ENCODE measurements at regions not wholly inside any gene's neighbourhood (a gene's known extent, or its start where the extent isn't known, plus 50 kb on each side); places are given as distances from the start of the nearest gene placed in this dataset.

DNA sequence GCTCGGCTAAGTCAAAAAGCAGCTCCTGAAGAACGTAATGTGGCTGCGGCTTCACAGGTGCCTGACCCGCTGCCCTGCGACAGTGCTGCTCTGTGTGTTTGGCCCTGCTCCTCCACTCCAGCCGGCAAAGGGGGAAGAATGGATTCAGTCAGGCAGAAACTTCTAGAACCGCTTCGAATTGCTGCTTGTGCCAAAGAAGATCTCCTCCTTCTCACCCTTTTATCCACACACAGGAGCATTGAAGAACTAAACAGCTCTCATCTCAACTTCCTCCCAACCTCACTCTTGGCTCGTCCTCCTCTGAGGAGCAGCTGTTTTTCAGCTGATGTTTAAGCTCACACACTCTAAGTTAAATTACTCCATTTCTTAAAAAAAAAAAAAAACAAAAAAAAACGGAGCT, 651.4 kb downstream of the INHBA start:
- no peak overlapping the region for H2AFZ ChIP-seq (ENCODE audit: control insufficient read depth, low read depth, low read length)
- H4K20me1 ChIP-seq (ENCODE audit: control insufficient read depth, insufficient read depth), result no peaks in the 10 kb centered on the region
- ChIA-PET RAD21 (ENCODE audit: unreplicated experiment) (interaction anchor here (0.7 to 1.0 kb wide), 2 partner anchors 82 to 850 kb away, joined by 3 read pairs; no protein-coding TSS in a partner anchor), POLR2A (no interaction called here), SMC1A (ENCODE audit: uncharacterized antibody, unreplicated experiment) (interaction anchor here (1.1 to 1.5 kb wide), 3 partner anchors 9 to 18 kb away, joined by 3 to 4 read pairs (median 3); no protein-coding TSS in a partner anchor), CTCF (interaction anchor here (0.7 to 1.2 kb wide), 2 partner anchors 350 to 645 kb away, joined by 3 read pairs; no protein-coding TSS in a partner anchor)
- no peaks in the 10 kb centered on the region for H3K4me1 ChIP-seq (ENCODE audit: control insufficient read depth, insufficient read depth, low read length)
- H3K36me3 ChIP-seq (ENCODE audit: control insufficient read depth in 2 of 2, insufficient read depth in 2 of 2, low read length in 1 of 2), result no peaks in the 10 kb centered on the region
- no peak for TF ChIP-seq MEF2B (IDR thresholded peaks at IDR 0.05; ENCODE audit: partially characterized antibody, poor library complexity, severe bottlenecking)
- TF ChIP-seq, protein P1, sequence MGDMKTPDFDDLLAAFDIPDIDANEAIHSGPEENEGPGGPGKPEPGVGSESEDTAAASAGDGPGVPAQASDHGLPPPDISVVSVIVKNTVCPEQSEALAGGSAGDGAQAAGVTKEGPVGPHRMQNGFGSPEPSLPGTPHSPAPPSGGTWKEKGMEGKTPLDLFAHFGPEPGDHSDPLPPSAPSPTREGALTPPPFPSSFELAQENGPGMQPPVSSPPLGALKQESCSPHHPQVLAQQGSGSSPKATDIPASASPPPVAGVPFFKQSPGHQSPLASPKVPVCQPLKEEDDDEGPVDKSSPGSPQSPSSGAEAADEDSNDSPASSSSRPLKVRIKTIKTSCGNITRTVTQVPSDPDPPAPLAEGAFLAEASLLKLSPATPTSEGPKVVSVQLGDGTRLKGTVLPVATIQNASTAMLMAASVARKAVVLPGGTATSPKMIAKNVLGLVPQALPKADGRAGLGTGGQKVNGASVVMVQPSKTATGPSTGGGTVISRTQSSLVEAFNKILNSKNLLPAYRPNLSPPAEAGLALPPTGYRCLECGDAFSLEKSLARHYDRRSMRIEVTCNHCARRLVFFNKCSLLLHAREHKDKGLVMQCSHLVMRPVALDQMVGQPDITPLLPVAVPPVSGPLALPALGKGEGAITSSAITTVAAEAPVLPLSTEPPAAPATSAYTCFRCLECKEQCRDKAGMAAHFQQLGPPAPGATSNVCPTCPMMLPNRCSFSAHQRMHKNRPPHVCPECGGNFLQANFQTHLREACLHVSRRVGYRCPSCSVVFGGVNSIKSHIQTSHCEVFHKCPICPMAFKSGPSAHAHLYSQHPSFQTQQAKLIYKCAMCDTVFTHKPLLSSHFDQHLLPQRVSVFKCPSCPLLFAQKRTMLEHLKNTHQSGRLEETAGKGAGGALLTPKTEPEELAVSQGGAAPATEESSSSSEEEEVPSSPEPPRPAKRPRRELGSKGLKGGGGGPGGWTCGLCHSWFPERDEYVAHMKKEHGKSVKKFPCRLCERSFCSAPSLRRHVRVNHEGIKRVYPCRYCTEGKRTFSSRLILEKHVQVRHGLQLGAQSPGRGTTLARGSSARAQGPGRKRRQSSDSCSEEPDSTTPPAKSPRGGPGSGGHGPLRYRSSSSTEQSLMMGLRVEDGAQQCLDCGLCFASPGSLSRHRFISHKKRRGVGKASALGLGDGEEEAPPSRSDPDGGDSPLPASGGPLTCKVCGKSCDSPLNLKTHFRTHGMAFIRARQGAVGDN (IDR thresholded peaks at IDR 0.05), result no peak
- no peak for TF ChIP-seq CEBPB (IDR thresholded peaks at IDR 0.05; ENCODE audit: borderline replicate concordance in 1 of 2, low read depth in 2 of 2, low read length in 2 of 2)
- TF ChIP-seq, protein P2, sequence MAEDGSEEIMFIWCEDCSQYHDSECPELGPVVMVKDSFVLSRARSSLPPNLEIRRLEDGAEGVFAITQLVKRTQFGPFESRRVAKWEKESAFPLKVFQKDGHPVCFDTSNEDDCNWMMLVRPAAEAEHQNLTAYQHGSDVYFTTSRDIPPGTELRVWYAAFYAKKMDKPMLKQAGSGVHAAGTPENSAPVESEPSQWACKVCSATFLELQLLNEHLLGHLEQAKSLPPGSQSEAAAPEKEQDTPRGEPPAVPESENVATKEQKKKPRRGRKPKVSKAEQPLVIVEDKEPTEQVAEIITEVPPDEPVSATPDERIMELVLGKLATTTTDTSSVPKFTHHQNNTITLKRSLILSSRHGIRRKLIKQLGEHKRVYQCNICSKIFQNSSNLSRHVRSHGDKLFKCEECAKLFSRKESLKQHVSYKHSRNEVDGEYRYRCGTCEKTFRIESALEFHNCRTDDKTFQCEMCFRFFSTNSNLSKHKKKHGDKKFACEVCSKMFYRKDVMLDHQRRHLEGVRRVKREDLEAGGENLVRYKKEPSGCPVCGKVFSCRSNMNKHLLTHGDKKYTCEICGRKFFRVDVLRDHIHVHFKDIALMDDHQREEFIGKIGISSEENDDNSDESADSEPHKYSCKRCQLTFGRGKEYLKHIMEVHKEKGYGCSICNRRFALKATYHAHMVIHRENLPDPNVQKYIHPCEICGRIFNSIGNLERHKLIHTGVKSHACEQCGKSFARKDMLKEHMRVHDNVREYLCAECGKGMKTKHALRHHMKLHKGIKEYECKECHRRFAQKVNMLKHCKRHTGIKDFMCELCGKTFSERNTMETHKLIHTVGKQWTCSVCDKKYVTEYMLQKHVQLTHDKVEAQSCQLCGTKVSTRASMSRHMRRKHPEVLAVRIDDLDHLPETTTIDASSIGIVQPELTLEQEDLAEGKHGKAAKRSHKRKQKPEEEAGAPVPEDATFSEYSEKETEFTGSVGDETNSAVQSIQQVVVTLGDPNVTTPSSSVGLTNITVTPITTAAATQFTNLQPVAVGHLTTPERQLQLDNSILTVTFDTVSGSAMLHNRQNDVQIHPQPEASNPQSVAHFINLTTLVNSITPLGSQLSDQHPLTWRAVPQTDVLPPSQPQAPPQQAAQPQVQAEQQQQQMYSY (CRISPR knock-in tag; IDR thresholded peaks at IDR 0.05), result no peak
- no peak for TF ChIP-seq CHD4 (IDR thresholded peaks at IDR 0.05)
- TF ChIP-seq ZSCAN29 (IDR thresholded peaks at IDR 0.05), result no peak
- TF ChIP-seq, protein P3, sequence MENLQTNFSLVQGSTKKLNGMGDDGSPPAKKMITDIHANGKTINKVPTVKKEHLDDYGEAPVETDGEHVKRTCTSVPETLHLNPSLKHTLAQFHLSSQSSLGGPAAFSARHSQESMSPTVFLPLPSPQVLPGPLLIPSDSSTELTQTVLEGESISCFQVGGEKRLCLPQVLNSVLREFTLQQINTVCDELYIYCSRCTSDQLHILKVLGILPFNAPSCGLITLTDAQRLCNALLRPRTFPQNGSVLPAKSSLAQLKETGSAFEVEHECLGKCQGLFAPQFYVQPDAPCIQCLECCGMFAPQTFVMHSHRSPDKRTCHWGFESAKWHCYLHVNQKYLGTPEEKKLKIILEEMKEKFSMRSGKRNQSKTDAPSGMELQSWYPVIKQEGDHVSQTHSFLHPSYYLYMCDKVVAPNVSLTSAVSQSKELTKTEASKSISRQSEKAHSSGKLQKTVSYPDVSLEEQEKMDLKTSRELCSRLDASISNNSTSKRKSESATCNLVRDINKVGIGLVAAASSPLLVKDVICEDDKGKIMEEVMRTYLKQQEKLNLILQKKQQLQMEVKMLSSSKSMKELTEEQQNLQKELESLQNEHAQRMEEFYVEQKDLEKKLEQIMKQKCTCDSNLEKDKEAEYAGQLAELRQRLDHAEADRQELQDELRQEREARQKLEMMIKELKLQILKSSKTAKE (IDR thresholded peaks at IDR 0.05; ENCODE audit: low read depth, poor library complexity, severe bottlenecking), result no peak
- TF ChIP-seq ZNF384 (IDR thresholded peaks at IDR 0.05; ENCODE audit: borderline replicate concordance, low read depth, low read length), result no peak
- TF ChIP-seq RFX5 (IDR thresholded peaks at IDR 0.05; ENCODE audit: low read depth, low read length), result no peak
- H3K27me3 ChIP-seq (replicated peaks in 1 of 2; ENCODE audit: control insufficient read depth in 2 of 2, insufficient read depth in 2 of 2, low read length in 1 of 2), result no peaks in the 10 kb centered on the region
- no peak for DNase-seq (ENCODE audit: low read depth, low spot score)
- no peaks in the 10 kb centered on the region; the same call in 2 of the 3 replicates for H3K9me3 ChIP-seq (replicated peaks; ENCODE audit: control insufficient read depth, insufficient read depth, low read length)
- H3K4me3 ChIP-seq, result no peak overlapping the region
- 60% methylated on average over 10 of the region's 10 CpGs for WGBS (ENCODE audit: insufficient coverage, insufficient replicate concordance, low lambda C conversion rate, missing lambda C conversion rate)
- H3K27ac ChIP-seq (ENCODE audit: control insufficient read depth, insufficient read depth), result no peak overlapping the region
- intact Hi-C loops (cut with micrococcal nuclease; ENCODE audit: unreplicated experiment), result no loop called here
- H3K4me2 ChIP-seq (ENCODE audit: control insufficient read depth, insufficient read depth), result no peak overlapping the region
- in situ Hi-C loops (cut with MboI), result no loop called here
- FAIRE-seq, result no peak
- ATAC-seq, result no peak
- no peaks in the 10 kb centered on the region for H3K79me2 ChIP-seq (ENCODE audit: control insufficient read depth, insufficient read depth, low read length)
- BruUV-seq (replicated peaks), result no TSS peak
- H3K9ac ChIP-seq (ENCODE audit: control insufficient read depth, insufficient read depth, low read length), result no peak overlapping the region

Measured in GM12878 (cell line).